GM21619 (cell line): ENCODE measurements at regions not wholly inside any gene's neighbourhood (a gene's known extent, or its start where the extent isn't known, plus 50 kb on each side); places are given as distances from the start of the nearest gene placed in this dataset.

Experiments
- ATAC-seq: cut with Tn5 transposase; IDR thresholded peaks from one replicate; pipeline ENCODE4 v1.9.1; 2021; ENCODE audit not compliant: unreplicated experiment

- ATAC-seq, result no peak
Measured at GRCh38 chr12:92089559-92089958, 56.1 kb downstream of the BTG1 start.

- ATAC-seq, result no peak
Measured at GRCh38 chr12:92088805-92089204, 56.8 kb downstream of the BTG1 start.

GRCh38 chr12:92085736-92086040, 60.0 kb downstream of the BTG1 start:
- no peak for ATAC-seq

GRCh38 chr12:92085040-92085735, 60.5 kb downstream of the BTG1 start:
- peak; percentile 40 for ATAC-seq

- ATAC-seq, result no peak
Measured at GRCh38 chr12:92080911-92081285, 64.7 kb downstream of the BTG1 start.

- ATAC-seq, result no peak
Measured at GRCh38 chr12:92079054-92079385, 66.6 kb downstream of the BTG1 start.

GRCh38 chr12:92078167-92079053, 67.2 kb downstream of the BTG1 start:
- ATAC-seq, result no peak

- no peak for ATAC-seq
Measured at GRCh38 chr12:92077530-92077929, 68.1 kb downstream of the BTG1 start.

GRCh38 chr12:92076101-92076500, 69.5 kb downstream of the BTG1 start:
- ATAC-seq, result no peak

GRCh38 chr12:92075425-92075914, 70.2 kb downstream of the BTG1 start:
- ATAC-seq, result no peak

GRCh38 chr12:92074889-92075288, 70.8 kb downstream of the BTG1 start:
- no peak for ATAC-seq

GRCh38 chr12:92073094-92073493, 72.6 kb downstream of the BTG1 start:
- ATAC-seq, result no peak

GRCh38 chr12:92072112-92072511, 73.5 kb downstream of the BTG1 start:
- no peak for ATAC-seq

GRCh38 chr12:92070864-92071445, 74.7 kb downstream of the BTG1 start:
- no peak for ATAC-seq

- peak; percentile 55 for ATAC-seq
Measured at GRCh38 chr12:92070054-92070863, 75.4 kb downstream of the BTG1 start.

GRCh38 chr12:92068459-92068858, 77.2 kb downstream of the BTG1 start:
- no peak for ATAC-seq

GRCh38 chr12:92065639-92066038, 80.0 kb downstream of the BTG1 start:
- no peak for ATAC-seq

- ATAC-seq, result peak; percentile 73
Measured at GRCh38 chr12:92065018-92065499, 80.6 kb downstream of the BTG1 start.

GRCh38 chr12:92064422-92064821, 81.2 kb downstream of the BTG1 start:
- ATAC-seq, result no peak

- ATAC-seq, result no peak
Measured at GRCh38 chr12:92063641-92064040, 82.0 kb downstream of the BTG1 start.
